CD4-positive, alpha-beta T cell (primary cell): ENCODE measurements at regions not wholly inside any gene's neighbourhood (a gene's known extent, or its start where the extent isn't known, plus 50 kb on each side); places are given as distances from the start of the nearest gene placed in this dataset.

ENCODE experiments used
- ATAC-seq: fragments of 200-7000 bp; cut with Tn5 transposase; one replicate; pipeline ENCODE4 v1.10.0; 2022; ENCODE audit warnings: mild to moderate bottlenecking; ENCODE audit not compliant: poor library complexity
- CTCF ChIA-PET: fragments of 350-600 bp; sonication (Branson Sonifier 250); formaldehyde crosslinking; loops from one replicate; lab custom pipeline; 2021; ENCODE audit warnings: antibody characterized with exemption, inconsistent platforms; lab: Charles Lee
- POLR2A ChIA-PET: fragments of 350-600 bp; sonication (Branson Sonifier 250); formaldehyde crosslinking; loops from one replicate; lab custom pipeline; 2021; ENCODE audit warnings: antibody characterized with exemption, inconsistent platforms; lab: Charles Lee
- DNase-seq, 14 experiments: peaks; one replicate each; pipeline ENCODE4 v3.0.0-alpha.2; 2013 to 2020; ENCODE audit warnings: mixed read lengths in 2 of 14
- H3K27ac ChIP-seq, 2 donors: one replicate each; pipeline versions ENCODE4 v1.5.1 to v1.7.0; 2013; ENCODE audit warnings: low read length in 2 of 2, low read depth in 1 of 2, mild to moderate bottlenecking in 1 of 2
- H3K27me3 ChIP-seq, 2 experiments: 1 replicate in 1 of 2; 2 replicates in 1 of 2; pipeline versions ENCODE4 v1.6.1 to v1.7.0; 2013; ENCODE audit warnings: low read length in 2 of 2, control low read depth in 1 of 2, mild to moderate bottlenecking in 1 of 2, moderate library complexity in 1 of 2; ENCODE audit not compliant: insufficient read depth in 2 of 2, control insufficient read depth in 1 of 2
- H3K36me3 ChIP-seq: one replicate; pipeline ENCODE4 v1.6.1; 2013; ENCODE audit warnings: low read length, control low read depth; ENCODE audit not compliant: insufficient read depth
- H3K4me1 ChIP-seq: one replicate; pipeline ENCODE4 v1.6.1; 2013; ENCODE audit warnings: low read length, control low read depth; ENCODE audit not compliant: insufficient read depth
- H3K4me3 ChIP-seq: one replicate; pipeline ENCODE4 v1.5.1; 2013; ENCODE audit warnings: mild to moderate bottlenecking, low read length, moderate library complexity
- H3K9me3 ChIP-seq, 2 experiments: 1 replicate in 1 of 2; 2 replicates in 1 of 2; pipeline versions ENCODE4 v1.6.1 to v1.7.0; 2013; ENCODE audit warnings: low read length in 2 of 2, mild to moderate bottlenecking in 2 of 2, control low read depth in 1 of 2, moderate library complexity in 1 of 2; ENCODE audit not compliant: control insufficient read depth in 1 of 2, insufficient read depth in 1 of 2
- H3K27ac Mint-ChIP-seq: one replicate; pipeline ENCODE4 v1.8.0; 2020; ENCODE audit warnings: mixed read lengths
- H3K27me3 Mint-ChIP-seq: one replicate; pipeline ENCODE4 v1.8.0; 2021; ENCODE audit warnings: mixed read lengths
- H3K36me3 Mint-ChIP-seq: one replicate; pipeline ENCODE4 v1.8.0; 2021; ENCODE audit warnings: low read depth, mixed read lengths
- H3K4me1 Mint-ChIP-seq: one replicate; pipeline ENCODE4 v1.8.0; 2021; ENCODE audit warnings: low read depth, mixed read lengths
- H3K4me3 Mint-ChIP-seq: one replicate; pipeline ENCODE4 v1.8.0; 2020; ENCODE audit warnings: mild to moderate bottlenecking, mixed read lengths
- H3K9me3 Mint-ChIP-seq: one replicate; pipeline ENCODE4 v1.8.0; 2020; ENCODE audit warnings: mixed read lengths
- intact Hi-C, 2 experiments: fragments of 100-400 bp; cut with DNase I in 1 of 2; cut with micrococcal nuclease in 1 of 2; formaldehyde crosslinking; loops; one replicate each; pipeline versions ENCODE4 v1.15.1 to v1.9.0; 2023 to 2025; cut with DNase I, micrococcal nuclease
- TF ChIP-seq, protein P1 (sequence below): fragments of 200-600 bp; IDR thresholded peaks from one replicate; pipeline ENCODE4 v1.8.0; 2022; ENCODE audit warnings: antibody characterized with exemption, mild to moderate bottlenecking

DNA sequence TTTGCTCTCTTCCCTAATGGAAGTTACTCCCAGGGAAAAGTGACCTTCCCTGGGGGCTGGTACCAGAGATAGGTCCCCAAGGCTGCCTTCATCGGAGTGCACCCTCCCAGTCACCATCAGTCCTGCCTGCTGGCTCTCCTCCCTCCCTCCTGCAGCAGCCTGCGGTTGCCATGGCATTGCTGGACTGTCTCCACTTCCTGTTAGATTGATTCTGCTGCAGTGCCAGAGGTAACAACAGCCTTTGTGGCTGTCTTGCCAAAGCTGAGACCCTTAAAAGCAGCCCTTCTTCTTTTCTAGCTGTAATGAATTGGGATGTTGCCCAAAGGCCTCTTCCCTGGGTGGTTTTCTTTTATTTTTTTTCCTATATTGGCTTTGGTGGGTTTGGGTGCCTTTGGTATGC, 78.1 kb upstream of the PRLR start:
- no peak overlapping the region for H3K4me3 ChIP-seq
- CTCF ChIA-PET = no interaction called here
- Mint-ChIP-seq H3K4me3 (no peak overlapping the region), H3K27ac (no peak overlapping the region), H3K9me3 (no peaks in the 10 kb centered on the region), H3K27me3 (peaks cover 10% of the 10 kb centered on the region), H3K4me1 (no peaks in the 10 kb centered on the region), H3K36me3 (no peaks in the 10 kb centered on the region)
- H3K4me1 ChIP-seq = no peaks in the 10 kb centered on the region
- no peak overlapping the region for H3K27ac ChIP-seq
- ATAC-seq (no peak), DNase-seq (no peak)
- H3K27me3 ChIP-seq = peaks cover 0 to 6% of the 10 kb centered on the region in 2 experiments
- POLR2A ChIA-PET = no interaction called here
- H3K36me3 ChIP-seq = no peaks in the 10 kb centered on the region
- TF ChIP-seq, protein P1, sequence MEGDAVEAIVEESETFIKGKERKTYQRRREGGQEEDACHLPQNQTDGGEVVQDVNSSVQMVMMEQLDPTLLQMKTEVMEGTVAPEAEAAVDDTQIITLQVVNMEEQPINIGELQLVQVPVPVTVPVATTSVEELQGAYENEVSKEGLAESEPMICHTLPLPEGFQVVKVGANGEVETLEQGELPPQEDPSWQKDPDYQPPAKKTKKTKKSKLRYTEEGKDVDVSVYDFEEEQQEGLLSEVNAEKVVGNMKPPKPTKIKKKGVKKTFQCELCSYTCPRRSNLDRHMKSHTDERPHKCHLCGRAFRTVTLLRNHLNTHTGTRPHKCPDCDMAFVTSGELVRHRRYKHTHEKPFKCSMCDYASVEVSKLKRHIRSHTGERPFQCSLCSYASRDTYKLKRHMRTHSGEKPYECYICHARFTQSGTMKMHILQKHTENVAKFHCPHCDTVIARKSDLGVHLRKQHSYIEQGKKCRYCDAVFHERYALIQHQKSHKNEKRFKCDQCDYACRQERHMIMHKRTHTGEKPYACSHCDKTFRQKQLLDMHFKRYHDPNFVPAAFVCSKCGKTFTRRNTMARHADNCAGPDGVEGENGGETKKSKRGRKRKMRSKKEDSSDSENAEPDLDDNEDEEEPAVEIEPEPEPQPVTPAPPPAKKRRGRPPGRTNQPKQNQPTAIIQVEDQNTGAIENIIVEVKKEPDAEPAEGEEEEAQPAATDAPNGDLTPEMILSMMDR = no peak
- intact Hi-C loops = no loop called here
- no peaks in the 10 kb centered on the region for H3K9me3 ChIP-seq

- intact Hi-C loops = no loop called here
- H3K27me3 Mint-ChIP-seq = peaks cover 10% of the 10 kb centered on the region
- peaks cover 0 to 6% of the 10 kb centered on the region in 2 experiments for H3K27me3 ChIP-seq
- no peaks in the 10 kb centered on the region for H3K36me3 ChIP-seq
- H3K4me1 ChIP-seq = no peaks in the 10 kb centered on the region
- ChIA-PET CTCF (no interaction called here), POLR2A (no interaction called here)
- H3K4me3 Mint-ChIP-seq = no peak overlapping the region
- TF ChIP-seq, protein P1 = no peak
- H3K9me3 Mint-ChIP-seq = no peaks in the 10 kb centered on the region
- H3K4me3 ChIP-seq = no peak overlapping the region
- H3K27ac ChIP-seq = no peak overlapping the region
- ATAC-seq (no peak), DNase-seq (no peak)
- H3K9me3 ChIP-seq = no peaks in the 10 kb centered on the region
- H3K27ac Mint-ChIP-seq = no peak overlapping the region
- no peaks in the 10 kb centered on the region for H3K4me1 Mint-ChIP-seq
- H3K36me3 Mint-ChIP-seq = no peaks in the 10 kb centered on the region
Observed at GRCh38 chr5:35306716-35307365, 76.6 kb upstream of the PRLR start.

- intact Hi-C loops = no loop called here
- Histone ChIP-seq H3K27me3 (peaks cover 0 to 6% of the 10 kb centered on the region in 2 experiments), H3K4me3 (no peak overlapping the region), H3K27ac (no peak overlapping the region), H3K9me3 (no peaks in the 10 kb centered on the region), H3K36me3 (no peaks in the 10 kb centered on the region), H3K4me1 (no peaks in the 10 kb centered on the region)
- ATAC-seq (no peak), DNase-seq (no peak)
- TF ChIP-seq, protein P1 = no peak
- Mint-ChIP-seq H3K27me3 (peaks cover 16% of the 10 kb centered on the region), H3K4me3 (no peak overlapping the region), H3K4me1 (no peaks in the 10 kb centered on the region), H3K27ac (no peak overlapping the region), H3K9me3 (peaks cover 2% of the 10 kb centered on the region), H3K36me3 (no peaks in the 10 kb centered on the region)
- POLR2A ChIA-PET = no interaction called here
- CTCF ChIA-PET = no interaction called here
Observed at GRCh38 chr5:35305336-35306020, 75.2 kb upstream of the PRLR start.
